GM18873 (cell line): ENCODE measurements at regions not wholly inside any gene's neighbourhood (a gene's known extent, or its start where the extent isn't known, plus 50 kb on each side); places are given as distances from the start of the nearest gene placed in this dataset.
"Not testable (repeated sequence)": the region's sequence is repeated elsewhere in the genome, so short reads cannot be mapped to it uniquely, and the experiment has no call there.

Source experiments
- ATAC-seq: cut with Tn5 transposase; IDR thresholded peaks from one replicate; pipeline ENCODE4 v1.9.1; 2021; ENCODE audit warnings: mild to moderate bottlenecking, moderate library complexity, moderate number of reproducible peaks; ENCODE audit not compliant: unreplicated experiment, low FRiP score

DNA sequence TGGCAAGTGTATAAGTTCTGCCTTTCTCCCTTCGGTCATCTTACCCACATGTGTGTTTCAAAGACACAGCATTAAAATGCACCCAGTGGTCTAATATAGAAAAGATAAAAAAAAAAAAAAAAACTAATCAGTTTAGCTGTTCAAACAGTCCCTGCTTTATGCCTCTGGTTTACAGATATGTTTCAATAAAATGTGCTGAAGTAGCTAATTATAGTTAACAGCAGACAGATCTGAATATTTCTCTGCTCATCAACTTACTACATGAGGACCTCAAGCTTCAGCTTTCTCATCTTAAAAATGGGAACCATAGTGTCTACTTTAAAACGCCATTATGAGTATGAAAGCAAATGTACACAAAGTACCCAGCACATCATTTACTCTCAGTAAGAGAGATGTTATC lies 280.6 kb upstream of the DEFB112 start:
- ATAC-seq: no peak

DNA sequence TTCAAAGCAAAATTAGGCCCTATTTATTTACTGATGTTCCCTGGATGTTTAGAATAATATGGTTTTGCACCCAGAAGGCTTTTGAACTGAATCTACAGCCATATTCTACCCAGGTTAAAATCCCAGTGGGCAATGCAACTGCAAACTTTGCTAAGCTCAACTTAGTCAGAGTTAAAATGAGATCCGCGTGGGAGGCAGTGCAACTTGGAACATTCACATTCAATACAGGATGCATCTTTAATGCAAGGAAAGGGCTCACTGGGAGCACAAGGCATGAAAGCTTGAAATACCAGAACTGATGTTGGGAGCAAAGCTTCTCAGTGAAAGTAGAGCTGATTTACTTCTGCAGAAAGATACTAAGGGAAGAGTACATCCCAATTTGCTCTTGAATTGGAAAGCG lies 281.2 kb upstream of the DEFB112 start:
- ATAC-seq: no peak

- no peak for ATAC-seq
Measured at GRCh38 chr6:50333696-50334095, 284.0 kb upstream of the DEFB112 start.

- no peak for ATAC-seq
Measured at GRCh38 chr6:50337532-50338122, 287.9 kb upstream of the DEFB112 start.

DNA sequence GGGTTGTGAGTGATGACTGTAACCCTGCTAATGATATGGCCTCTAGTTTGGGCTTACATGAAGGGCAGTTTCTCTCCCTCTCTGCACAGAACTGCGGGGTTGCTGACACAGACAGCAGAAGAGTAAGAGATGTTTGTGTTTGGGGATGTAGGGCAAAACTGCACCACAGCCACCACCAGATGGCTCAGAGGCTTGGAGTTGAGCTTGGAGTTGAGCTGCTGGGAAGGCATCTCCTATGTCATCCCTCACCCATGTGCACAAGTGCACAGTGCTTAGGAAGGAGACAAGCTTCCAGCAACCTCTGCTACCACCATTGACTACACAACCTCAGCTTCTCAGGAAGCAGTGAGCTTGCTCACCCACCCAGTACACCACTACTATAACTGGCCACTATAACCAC lies 303.9 kb upstream of the DEFB112 start:
- no peak for ATAC-seq

DNA sequence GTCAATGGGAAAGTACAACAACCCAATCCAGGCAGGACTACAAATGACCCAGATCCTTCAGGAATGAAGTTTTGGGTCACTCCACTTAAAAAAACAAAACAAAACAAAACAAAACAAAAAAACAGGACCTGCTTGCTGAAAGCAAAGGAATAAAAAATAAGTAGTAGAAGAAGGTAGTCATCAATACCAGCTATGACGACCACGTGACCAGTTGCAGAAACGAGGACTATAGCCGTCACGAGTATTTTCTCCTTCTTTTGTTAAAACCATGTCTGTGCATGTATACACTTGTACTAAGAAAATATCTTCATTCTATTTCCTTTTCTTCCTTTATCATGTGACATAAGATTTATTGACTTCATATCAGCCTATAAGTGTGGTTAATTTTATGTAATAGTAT lies 308.4 kb upstream of the DEFB112 start:
- no peak for ATAC-seq

DNA sequence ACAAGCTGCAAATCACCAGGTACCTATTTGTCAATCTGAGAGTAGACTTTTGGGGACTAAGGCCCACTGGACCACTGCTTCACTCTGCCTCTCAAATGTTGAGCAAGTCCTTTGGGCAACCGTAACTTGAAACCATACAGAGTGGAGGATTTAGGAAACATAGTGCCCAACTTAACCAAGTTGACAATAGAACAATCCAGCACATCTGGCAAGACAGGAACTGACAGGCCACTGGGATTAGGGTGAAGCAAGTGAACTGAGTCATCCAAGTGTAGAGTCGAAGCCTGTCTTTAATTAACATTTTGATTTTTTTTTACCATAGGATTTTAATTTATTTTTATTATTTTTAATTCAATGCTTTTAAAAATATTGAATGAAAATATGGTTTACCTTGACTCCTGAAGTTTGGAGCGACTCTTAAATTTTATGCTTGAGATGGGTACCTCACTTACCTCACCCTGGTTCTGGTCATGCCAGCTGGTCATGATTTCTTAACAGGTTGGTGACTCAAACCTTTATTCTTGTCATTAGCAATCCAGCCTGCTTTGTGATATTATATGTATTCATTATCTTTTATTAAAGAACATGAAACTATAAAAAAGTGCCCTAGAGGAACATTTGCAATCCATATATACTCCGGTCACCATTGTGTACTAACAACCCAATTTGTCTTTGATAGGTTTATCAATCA lies 312.1 kb upstream of the DEFB112 start:
- no peak for ATAC-seq

DNA sequence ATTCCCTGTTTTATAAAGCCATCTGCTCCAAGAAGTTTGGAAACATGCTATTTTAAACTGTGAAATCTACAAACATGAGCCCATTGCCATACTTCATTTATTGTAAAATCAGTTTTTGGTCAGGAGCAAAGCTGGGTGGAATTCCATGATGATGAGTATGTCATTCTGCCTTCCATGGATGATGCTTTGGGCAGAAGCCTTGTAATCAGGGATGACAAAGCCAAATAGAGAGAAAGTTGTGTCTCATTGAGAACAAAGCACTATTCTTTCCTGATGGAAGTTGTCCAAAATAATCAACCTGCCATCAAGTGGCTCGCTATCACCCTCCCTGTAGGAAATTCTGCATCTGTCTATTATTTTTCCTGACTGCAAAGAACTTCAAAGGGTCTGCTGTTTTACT lies 313.0 kb upstream of the DEFB112 start:
- no peak for ATAC-seq

- ATAC-seq: no peak
Measured at GRCh38 chr6:50369996-50370395, 320.3 kb upstream of the DEFB112 start.

- no peak for ATAC-seq
Measured at GRCh38 chr6:50380406-50381098, 330.8 kb upstream of the DEFB112 start.

DNA sequence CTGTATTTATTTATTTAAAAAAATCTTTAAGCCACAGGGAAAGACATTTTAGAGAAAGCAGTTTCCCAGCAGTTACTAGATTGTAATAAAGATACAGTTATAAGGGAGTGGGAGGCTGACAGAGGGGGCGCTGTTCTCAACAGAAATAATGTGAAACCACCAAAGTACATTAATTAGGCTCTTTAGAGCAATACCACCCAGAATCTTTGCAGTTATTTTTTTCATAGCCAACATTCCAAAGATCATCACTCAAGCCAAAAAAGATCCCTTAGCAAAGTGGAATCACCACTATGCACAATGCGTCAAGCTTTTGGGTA lies 331.3 kb upstream of the DEFB112 start:
- ATAC-seq: no peak

DNA sequence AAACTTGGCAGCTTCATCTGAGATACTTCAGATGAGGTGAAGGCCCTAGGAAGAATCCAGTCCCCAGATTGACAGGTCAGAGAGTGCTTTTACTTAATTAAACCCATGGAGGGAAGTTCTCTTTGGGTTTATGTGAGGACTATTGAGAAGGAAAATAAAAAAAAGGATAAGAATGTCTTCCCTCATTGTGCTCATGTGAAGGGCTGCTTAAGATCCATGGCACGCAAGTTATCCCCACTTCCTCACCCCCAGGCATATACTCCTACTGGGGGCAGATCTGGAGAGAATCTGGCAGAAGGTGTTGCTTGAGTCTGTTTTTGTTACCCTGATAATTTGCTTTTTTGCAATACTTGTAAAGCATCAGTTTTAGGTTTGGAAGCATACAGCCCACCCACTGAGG lies 322.9 kb upstream of the TFAP2D start:
- no peak for ATAC-seq

DNA sequence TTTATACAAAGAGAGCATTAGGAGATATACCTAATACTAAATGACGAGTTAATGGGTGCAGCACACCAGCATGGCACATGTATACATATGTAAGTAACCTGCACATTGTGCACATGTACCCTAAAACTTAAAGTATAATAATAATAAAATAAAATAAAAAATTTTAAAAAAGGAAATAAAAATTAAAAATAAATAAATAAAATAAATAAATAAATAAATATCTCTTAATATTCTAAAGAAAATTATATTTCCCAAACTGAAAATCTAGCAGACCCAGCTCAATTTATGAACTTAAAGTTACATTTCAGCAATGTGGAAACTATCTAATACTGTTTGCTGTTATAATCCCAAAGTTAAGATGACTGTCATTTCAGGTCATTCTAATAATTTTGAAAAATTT lies 319.2 kb upstream of the TFAP2D start:
- ATAC-seq: not testable (repeated sequence)

DNA sequence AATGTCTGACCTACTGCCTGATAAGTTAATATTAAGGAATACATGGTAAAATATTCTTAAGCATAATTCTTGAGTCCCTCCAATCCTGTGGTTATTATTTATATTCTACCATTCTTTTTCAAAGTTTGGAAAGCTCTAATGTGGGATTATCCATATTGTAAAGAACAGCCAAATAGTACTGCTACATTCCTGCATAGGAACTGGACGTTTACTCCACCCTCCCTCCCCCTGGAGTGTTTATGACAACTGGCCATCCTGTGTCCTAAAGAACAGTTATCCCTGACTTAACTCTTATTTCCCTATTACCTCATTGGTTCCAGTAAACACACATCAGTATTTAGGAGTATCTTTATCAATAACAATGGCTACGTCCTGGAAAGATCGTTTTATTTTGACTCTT lies 308.7 kb upstream of the TFAP2D start:
- no peak for ATAC-seq

DNA sequence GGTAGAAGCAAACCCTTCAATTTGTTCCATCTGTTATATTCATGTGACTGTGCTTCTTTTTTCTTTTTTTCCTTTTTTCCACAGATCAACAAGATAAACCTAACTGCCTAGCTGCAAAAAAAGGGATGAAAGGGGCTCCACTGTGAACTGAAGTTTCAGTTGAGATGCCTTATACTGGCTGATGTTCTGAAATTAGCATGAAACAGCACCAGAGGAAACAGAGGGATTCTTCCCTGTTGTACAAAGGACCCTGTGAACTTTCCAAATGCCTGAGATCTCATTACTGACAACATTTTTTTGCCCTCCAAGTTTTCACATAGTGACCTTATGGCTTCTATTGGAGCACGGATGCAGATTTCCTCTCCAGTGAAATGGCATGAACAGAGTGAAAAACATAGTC lies 302.7 kb upstream of the TFAP2D start:
- no peak for ATAC-seq

DNA sequence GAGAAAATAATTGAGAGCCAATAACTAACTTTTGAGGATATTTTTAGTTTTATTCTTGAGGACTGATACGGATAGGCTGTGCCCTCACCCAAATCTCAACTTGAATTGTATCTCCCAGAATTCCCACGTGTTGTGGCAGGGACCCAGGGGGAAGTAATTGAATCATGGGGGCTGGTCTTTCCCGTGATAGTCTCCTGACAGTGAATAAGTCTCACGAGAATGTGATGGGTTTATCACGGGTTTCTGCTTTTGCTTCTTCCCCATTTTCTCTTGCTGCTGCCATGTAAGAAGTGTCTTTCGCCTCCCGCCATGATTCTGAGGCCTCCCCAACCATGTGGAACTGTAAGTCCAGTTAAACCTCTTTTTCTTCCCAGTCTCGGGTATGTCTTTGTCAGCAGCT lies 292.3 kb upstream of the TFAP2D start:
- ATAC-seq: not testable (repeated sequence)

- no peak for ATAC-seq
Measured at GRCh38 chr6:50427267-50427666, 286.1 kb upstream of the TFAP2D start.

DNA sequence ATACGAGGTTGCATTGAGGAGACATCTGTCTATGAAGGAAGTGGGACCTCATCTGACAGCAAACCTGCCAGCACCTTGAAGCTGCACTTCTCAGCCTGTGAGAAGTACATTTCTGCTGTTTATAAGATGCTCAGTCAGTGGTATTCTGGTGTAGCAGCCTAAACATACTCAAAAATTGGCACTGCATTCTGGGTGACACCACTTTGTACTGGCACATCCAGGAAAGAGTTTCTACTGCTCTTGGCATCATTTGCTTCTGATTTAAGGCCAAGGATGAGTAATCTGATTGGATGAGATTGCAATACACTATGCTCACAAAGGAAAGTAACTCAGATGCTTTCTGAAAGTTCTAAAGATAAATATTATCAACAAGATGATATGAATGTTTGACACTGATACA lies 275.4 kb upstream of the TFAP2D start:
- no peak for ATAC-seq

DNA sequence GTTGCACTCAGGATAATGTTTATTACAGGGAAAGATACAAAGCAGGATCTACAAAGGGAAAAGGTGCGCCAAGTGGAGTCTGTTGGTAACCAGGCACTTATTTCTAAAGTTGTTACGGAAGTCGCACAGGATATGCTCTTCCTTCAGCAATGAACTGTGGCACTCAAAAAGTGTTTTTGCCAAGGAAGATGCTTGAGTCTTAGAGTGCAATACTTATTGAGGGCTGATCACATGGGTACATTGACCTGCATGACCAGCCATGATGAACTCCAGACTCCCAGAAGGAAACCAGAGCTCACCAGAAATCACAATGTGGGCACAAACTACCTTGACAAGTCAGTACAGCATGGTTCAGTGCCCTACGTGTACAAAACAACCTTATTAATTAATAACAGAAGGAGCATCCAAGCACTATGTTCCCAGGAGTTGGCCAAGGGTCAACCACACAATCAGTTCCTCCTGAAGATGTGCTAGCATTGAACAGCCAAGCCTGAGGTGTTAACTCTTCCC lies 270.7 kb upstream of the TFAP2D start:
- ATAC-seq: no peak

GRCh38 chr6:50443144-50443543 lies 270.2 kb upstream of the TFAP2D start:
- no peak for ATAC-seq

GRCh38 chr6:50449128-50449527 lies 264.2 kb upstream of the TFAP2D start:
- no peak for ATAC-seq

- no peak for ATAC-seq
Measured at GRCh38 chr6:50451826-50452400, 261.4 kb upstream of the TFAP2D start.
